HG03039 (cell line): ENCODE measurements at regions not wholly inside any gene's neighbourhood (a gene's known extent, or its start where the extent isn't known, plus 50 kb on each side); places are given as distances from the start of the nearest gene placed in this dataset.

Source experiments
- ATAC-seq: cut with Tn5 transposase; IDR thresholded peaks from one replicate; pipeline ENCODE4 v1.9.1; 2021; ENCODE audit warnings: mild to moderate bottlenecking, moderate library complexity; ENCODE audit not compliant: unreplicated experiment

DNA sequence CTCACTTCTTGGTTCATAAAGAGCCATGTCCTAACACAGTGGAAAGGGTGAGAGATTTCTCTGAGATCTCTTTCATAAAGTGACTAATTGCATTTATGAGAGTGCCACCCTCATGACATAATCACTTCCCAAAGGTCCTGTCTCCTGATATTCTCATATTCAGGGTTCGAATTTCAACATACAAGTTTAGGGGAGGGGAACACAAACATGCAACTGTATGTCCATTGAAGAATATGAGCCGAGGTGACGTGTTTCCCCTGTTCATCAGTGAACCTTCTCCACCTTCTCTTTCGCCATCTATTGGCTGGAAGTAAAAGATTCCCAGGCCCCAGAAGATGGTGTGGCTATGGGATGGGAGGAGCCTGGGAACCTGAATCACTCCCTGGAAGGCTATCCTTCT is 354.2 kb upstream of the ATP2B1 start:
- no peak for ATAC-seq

DNA sequence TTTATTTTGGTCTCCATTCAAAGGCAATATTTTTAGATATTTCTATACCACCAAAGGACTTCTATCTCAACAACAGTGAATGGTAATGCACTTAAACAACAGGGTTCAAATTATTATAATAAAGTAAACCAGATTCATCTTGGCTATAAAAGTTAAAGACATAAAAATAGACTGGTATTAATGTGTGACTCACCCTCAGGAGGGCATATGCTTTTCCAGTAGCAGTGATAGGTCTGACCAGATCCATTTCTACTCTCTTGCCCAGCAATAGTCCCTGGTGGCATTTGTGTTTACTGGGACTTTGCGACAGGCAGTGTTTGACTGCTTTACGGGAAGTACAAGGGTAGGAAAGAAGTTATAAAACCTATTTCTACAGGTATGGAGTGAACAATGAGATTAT is 353.2 kb upstream of the ATP2B1 start:
- ATAC-seq: no peak

DNA sequence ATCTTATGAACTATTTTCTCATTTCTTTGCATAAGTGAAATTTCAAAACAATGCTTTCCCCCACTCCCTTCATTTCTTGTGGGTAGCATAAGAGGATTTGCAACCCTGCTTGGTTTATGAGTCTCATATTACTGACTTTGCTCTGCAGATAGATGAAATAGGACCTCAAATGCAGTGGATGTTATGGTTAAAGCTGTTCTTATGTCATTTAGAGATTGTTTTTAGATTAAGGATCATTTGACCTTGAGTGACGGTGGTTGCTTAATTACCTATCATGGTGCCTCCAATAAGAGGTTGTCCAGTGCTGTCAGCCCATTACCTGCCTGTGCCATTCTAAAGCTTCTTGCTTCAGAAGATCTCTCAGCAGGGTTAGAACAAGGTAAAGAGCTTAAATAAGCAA is 351.4 kb upstream of the ATP2B1 start:
- ATAC-seq: no peak

DNA sequence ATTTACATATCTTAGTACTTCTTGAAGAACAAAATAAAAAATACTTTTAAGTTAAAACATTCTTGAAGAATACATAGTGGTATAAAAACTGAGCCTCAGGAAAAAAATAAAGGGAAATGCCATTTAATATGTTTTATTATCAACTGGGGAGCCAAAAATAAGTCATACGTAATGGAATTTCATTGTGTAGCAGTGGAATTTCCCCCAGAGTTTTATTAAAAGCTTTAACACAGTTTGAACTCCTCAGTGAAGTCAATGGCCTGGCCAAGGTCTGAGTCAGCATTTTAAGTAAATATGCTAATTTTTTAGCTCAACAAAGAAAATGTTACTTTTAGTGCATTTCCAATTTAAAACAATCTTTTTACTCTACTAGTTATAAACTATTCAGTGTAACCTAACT is 350.1 kb upstream of the ATP2B1 start:
- no peak for ATAC-seq

DNA sequence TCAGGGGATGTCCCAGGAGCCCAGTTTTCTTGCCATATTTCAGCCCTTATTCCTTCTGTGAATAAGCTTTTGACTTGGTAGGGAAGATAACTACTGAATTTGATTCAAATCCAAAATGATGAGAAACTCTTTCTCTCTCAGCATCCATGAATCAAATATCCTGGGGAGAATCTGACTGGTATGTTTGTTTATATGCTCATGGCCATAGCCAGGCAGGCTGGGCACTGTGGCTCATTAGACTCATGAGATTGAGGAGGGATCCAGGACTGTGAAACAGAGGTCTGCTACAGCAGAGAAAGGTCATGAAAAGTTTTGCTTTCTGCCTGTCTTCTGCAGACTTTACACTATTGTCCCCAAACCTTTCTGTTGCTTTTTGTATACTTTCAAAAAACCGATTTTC is 346.4 kb upstream of the ATP2B1 start:
- no peak for ATAC-seq

DNA sequence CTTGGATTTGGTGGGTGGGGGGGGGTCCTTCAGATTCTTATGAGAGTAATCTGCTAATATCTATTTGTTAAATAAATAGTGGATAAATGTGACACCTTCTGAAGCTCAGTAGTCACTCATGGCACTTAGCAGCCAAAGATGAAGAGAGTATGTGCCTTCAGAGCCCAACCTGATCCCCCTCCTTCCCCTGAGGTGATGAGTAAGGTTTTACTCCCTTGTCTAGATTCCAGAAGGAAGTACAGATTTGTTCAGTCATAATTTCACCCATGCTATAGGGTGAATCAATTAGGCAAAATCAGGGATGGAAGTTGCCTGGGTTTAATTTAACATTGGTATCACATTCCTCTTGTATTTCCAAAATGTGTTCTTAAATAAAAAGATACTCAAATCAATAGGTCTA is 340.3 kb upstream of the ATP2B1 start:
- ATAC-seq: no peak

DNA sequence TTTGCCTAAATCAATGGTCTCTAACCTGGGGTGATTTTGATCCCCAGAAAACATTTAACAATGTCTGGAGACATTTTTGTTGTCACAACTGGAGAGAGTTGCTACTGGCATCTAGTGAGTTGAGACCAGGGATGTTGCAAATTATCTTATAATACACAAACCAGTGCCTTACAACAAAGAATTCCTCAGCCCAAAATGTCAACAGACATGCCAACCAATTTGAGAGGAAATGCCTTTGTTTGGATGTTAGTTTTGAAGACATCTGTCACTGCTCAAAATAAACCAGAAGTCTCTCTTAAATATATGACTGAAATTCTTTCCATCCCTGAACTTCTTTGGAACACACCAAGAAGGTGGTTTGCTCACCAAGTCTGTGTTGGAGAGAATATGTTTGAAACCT is 336.9 kb upstream of the ATP2B1 start:
- ATAC-seq: no peak

DNA sequence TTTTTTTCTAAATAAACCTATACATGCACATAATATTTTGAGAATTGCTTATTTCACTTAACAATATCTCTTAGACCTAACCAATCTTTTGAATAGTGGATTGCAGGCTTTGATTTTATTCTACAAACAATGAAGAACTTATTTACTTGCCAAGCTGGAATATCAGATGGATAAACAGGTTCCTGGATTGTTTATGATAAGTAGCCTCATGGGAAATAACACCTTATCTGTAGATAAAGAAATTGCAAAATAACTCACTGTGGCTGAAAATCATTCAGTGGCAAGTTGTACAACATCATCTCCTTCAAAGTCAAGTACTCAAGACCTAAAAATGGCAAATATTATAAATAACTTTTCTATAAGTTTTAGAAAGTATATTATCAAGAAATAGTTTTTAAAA is 335.4 kb upstream of the ATP2B1 start:
- no peak for ATAC-seq

DNA sequence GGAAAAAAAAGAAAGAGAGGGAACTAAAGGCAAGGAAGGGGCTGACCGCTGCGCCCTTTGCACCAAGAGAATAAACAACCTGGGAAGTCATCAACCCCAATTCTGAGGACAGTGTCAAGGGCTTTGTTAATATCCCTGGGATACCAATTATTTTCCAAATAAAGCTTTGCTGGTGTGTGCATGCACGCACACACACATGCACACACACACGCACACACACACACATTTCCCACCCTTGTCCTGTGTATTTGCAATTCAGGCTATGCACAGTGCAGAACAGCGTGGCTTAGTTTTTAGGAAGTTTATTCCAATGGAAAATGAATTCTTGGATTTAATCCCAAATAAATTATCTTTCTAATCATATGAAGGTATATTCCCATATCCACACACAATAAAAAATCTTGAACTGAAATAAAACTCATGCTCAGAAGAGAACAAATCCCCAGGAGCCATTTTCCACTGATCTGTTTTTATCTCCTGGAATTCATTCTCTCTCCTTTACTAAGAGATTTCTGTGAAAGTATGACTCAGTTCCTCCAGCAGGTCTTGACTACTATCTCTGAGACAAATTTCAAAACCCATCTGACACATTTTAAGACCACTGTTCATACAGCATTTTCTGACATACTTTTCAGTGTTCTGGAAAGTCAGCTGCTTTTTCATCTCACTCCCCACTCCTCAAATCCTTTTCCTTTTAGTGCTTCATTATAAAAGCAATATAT is 334.4 kb upstream of the ATP2B1 start:
- ATAC-seq: no peak

DNA sequence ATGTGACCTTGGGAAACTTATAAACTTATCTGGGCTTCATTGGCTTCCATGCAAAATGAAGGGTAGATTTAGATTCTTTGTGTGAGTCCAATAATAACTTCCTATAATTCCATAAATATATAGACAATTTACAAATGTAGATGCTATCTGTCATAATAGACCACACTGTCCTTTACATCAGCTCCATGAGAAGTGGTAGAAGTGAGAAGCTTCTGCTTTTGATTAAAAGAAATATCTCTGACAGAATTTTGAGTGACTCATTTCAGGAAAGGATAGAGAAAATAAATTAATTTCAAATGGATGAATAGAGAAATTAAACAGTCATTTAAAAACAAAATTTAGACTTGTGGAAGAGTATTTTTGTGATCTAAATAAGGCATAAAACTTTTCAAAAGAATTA is 329.7 kb upstream of the ATP2B1 start:
- no peak for ATAC-seq

DNA sequence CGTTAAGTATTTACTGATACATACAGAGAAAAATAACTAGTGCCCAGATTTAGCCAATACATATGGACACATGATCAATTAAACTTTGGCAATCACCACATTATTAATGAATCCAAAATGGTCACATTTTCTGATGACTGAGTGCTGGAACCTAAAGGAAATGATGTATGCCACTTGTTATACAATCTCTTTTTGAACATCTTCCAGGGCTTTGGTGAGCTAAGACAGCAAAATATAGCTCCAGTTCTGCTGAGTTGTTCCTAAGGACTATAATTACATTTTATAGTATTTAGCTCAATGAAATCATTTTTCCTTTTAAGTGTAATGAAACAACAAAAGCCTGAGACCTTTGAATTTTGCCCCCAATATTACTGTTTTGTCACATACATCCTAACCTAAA is 329.1 kb upstream of the ATP2B1 start:
- no peak for ATAC-seq

DNA sequence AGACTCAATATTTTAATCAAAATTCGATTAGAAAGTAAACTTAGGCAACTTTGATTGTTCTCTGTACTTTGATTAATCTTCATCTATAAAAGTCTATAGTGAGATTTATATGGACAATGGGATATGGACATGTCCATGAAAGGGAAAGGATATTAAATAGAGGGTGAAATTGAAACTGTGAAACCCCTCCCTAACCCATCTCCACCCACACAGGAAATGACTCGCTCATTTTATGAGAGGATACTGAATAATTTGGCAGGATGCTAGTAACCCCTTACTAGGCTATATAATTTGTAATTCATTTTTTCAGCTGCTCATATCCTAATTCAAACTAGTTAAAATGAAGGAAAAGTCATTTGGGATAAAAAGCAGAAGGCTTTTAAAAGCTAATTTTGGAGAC is 328.0 kb upstream of the ATP2B1 start:
- no peak for ATAC-seq

DNA sequence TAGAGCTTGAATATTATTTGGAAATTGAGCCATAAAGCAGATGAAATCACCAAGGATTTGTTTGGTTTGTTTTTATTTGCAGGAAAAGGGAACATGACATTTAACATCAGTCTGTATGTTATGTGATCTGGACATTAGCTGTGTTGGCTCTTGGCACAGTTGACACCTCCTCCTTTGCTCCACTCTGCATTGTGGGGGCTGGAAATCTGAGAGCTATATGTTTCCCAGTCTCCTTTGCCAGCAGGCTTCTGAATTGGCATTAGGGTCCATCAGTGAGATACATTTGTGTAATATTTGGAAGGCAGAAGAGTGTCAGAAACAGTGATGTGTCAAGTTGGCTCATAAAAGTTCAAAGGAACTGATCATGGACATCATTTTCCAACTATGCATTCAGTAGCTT is 322.1 kb upstream of the ATP2B1 start:
- no peak for ATAC-seq

DNA sequence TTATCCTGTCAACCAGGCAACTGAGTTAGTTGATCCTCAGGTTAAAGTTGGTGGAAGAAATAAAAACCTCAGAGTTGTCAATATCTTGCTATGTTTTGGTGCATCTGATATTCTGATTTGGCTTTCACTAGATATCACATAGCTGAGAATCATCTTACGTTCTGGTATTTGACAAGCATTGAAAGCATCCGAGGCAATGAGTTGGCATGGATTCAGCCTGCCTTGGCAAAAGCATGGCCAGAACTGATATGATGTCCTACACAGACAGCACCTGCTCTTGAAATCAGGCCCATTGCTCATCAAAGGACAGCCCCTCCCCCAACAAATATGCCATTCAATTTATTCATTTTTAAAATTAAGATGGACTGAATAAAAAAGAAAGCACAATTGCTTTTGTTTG is 320.7 kb upstream of the ATP2B1 start:
- no peak for ATAC-seq

DNA sequence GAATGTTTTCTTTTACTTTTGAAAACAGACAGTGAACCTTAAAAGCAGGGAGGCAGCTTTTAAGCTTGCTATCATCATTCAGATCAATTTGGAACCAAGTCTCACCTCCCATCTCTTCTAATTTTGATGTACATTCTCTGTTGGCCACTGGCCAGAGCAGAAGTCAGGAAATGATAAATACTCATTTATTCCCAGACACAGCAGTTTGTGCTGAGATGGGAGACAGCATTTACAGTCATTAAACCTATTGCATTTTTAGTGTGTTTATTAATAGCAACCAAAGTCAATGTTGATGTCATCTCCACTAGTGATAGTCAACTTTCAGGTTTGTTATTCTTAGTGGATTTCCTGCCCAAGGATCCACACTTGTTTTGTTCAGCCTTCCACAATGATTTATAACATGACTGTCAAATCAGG is 320.0 kb upstream of the ATP2B1 start:
- ATAC-seq: no peak

DNA sequence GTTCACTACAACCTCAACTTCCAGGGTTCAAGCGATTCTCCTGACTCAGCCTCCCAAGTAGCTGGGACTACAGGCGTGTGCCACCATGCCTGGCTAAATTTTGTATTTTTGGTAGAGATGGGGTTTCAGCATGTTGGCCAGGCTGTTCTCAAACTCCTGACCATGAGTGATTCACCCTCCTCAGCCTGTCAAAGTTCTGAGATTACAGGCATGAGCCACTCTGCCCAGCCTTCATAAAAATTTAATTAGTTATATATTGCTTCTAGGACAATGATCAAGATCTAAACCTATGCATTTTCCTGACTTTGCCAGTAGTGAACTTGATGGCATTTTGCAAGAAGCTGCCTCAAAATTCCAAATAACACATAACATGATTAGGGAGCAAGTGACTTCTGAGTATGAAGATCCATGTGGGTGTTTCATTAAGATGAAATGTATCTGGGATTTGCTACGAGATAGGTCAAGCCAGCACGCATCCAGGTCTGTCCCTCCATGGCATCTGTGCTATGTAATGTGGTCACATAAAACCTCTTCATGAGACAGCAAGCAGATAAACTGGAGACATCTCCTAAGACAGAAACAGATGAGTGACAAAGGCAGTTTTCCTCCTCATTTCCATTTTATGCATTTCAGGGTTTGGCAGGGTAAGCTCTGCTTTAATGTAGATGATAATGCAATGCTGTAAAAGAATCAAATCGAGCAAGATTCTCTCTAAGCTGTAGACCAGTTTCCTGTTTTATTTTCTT is 319.4 kb upstream of the ATP2B1 start:
- no peak for ATAC-seq

DNA sequence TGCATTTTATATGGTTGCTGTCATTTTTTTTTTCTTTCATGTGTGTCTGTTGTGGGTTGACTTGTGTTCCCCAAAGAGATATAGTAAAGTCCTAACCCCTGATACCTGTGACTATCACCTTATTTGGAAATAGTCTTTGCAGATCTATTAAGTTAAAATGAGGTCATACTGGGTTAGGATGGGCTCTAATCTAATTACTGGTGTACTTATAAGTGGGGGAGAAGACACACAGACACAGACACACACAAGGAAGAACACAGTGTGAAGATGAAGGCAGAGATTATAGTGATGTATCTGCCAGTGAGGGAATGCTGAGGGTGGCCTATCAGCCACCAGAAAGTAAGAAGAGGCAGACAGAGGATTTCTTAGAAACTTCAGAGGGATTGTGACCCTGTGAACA is 318.4 kb upstream of the ATP2B1 start:
- ATAC-seq: no peak

DNA sequence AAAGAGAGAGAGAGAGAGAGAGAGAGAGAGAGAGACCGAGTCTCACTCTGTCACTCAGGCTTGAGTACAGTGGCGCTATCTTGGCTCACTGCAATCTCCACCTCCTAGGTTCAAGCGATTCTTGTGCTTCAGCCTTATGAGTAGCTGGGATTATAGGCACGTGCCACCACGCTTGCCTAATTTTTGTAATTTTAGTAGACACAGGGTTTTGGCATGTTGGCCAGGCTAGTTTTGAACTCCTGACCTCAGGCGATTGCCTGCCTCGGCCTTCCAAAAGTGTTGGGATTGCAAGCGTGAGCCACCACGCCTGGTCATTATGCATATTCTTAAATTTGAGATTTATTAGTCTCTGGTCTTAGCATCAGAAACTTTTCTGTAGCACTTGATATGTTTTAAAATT is 317.9 kb upstream of the ATP2B1 start:
- ATAC-seq: no peak

DNA sequence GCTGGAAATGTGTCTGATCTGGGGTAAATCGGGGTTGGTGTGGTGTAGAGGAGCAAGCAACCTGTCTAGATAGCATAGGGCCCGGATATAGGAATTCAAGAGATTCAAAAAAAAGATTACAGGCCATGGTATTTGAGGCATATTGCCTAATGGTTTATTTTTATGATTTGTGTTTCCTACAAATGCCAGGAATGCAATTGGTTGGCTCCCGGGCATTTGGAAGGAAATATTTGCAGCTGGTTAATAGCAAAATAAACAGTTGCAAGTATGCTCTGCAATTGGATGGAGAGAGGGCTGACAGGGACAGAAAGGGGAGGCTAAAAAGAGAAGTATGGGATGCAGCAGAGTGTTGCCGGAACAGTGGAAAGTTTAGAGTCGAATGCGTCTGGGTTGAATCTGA is 315.6 kb upstream of the ATP2B1 start:
- ATAC-seq: no peak

DNA sequence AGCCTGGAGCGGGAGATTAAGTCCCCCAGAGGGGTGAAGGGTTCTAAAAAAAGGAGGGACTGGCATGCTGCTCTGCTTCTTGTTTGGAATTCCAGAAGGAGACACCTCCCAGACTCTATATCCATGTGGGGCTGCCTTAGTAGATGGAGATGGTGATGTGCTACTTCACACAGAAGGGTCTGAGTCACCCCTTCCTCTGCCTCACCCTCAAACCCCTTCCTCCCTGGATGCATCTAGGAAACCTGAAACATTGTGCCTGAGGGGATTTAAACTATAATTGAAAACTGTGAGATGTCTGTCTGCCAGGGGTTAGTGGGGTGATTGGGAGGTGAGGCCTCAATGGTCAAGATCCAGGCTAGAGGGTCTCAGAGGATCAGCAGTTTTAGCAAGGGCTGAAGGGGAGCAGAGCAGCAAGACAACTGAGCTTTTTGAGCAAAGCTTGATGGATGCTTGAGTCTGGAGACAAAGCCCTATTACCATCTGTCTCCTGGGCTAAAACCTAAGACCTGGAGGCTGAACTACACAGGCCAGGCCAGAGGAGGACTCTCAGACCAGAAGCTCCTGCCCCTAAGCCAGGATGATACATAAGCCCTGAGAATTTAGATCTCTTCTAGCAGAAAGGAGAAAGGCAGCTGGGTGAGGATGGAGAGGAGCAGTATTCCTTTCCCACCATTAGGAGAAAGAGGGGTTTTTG is 314.7 kb upstream of the ATP2B1 start:
- ATAC-seq: no peak

DNA sequence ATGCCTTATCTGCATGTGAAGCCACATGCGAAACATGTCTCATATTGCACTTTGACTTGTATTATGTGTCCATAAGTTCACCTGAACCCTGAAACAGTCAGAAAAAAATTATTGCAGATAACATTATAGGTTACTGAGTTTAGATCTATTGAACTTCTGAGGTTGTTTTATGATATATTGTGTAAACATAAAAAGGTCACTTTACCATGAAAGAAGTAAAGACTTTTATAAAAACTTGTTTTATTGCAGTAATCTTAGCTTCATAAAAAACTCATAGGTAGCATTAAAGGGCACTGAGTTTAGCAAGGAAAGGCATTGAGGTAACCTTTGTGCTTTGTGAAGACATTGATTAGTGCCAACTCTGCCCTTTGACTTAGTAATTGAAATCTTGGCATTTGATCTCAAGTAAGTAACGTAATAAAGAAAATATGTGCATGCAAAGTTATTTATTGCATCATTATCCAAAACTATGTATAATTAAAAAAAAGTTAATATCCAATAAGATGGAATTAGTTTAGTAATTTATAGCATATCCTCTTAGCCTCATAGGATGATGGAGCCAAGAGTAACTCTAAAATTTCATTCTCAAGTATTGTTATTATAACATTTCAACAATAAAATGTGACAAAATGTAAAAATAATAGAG is 313.3 kb upstream of the ATP2B1 start:
- no peak for ATAC-seq

DNA sequence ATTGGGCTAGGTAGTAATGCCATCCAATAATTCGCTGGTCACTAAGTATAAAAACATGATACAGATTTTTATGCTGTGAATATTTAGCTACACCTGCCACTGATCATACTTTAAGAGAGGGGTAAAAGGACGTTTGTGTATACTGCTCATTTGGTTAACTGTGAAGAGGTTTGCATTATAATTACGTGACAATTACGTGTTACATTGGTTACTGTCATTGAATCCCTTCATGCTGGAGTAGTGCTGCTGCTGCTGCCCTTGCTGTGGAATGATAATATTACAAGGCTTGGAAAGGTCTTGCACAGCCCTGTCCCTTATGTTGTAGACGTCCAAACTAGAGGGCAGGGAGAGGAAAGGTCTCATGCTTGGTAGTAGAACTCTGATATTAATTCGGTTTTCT is 312.2 kb upstream of the ATP2B1 start:
- ATAC-seq: no peak
